Breast epithelium (tissue), 3 donors: ENCODE measurements at regions not wholly inside any gene's neighbourhood (a gene's known extent, or its start where the extent isn't known, plus 50 kb on each side); places are given as distances from the start of the nearest gene placed in this dataset.
"Not testable (repeated sequence)": the region's sequence is repeated elsewhere in the genome, so short reads cannot be mapped to it uniquely, and the experiment has no call there.

Experiments used
- POLR2A ChIP-seq: fragments of 450-650 bp; IDR thresholded peaks from one replicate; pipeline ENCODE4 v1.6.1; 2016; ENCODE audit warnings: antibody characterized with exemption, mild to moderate bottlenecking, moderate library complexity
- TF ChIP-seq, protein P1 (sequence below), 3 donors: fragments of 450-650 bp; IDR thresholded peaks; one replicate each; pipeline ENCODE4 v1.5.1; 2016 to 2017; ENCODE audit warnings: antibody characterized with exemption in 3 of 3, mild to moderate bottlenecking in 3 of 3, moderate library complexity in 3 of 3

DNA sequence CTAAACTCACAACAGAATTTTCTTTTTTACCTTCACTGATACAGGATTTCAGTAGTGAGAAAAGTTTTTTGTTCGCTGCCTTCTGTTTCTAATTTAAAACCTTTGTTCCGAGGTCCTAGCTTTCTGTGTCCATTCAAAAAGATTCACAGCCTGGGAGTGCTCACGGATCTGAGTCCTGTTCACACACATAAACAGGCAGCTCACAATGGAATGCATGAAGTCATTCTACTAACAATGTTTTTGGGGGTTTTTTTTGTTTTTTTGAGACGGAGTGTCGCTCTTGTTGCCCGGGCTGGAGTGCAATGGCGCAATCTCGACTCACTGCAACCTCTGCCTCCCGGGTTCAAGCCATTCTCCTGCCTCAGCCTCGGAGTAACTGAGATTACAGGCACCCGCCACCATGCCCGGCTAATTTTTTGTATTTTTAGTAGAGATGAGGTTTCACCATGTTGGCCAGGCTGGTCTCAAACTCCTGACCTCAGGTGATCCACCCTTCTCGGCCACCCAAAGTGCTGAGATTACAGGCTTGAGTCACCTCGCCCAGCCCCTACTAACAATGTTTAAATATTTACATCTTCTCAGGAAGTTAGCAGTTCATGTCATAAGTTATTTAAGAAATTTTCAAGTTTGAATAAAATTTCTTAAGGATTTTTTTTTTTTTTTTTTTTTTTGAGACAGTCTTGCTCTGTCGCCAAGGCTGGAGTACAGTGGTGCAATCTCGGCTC, 59.0 kb downstream of the PRR18 start:
- TF ChIP-seq, protein P1, sequence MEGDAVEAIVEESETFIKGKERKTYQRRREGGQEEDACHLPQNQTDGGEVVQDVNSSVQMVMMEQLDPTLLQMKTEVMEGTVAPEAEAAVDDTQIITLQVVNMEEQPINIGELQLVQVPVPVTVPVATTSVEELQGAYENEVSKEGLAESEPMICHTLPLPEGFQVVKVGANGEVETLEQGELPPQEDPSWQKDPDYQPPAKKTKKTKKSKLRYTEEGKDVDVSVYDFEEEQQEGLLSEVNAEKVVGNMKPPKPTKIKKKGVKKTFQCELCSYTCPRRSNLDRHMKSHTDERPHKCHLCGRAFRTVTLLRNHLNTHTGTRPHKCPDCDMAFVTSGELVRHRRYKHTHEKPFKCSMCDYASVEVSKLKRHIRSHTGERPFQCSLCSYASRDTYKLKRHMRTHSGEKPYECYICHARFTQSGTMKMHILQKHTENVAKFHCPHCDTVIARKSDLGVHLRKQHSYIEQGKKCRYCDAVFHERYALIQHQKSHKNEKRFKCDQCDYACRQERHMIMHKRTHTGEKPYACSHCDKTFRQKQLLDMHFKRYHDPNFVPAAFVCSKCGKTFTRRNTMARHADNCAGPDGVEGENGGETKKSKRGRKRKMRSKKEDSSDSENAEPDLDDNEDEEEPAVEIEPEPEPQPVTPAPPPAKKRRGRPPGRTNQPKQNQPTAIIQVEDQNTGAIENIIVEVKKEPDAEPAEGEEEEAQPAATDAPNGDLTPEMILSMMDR (IDR thresholded peaks at IDR 0.05): not testable (repeated sequence)
- TF ChIP-seq POLR2A: not testable (repeated sequence)
